Activated CD4-positive, alpha-beta T cell treated with anti-CD3 and anti-CD28 coated beads for 36 hours (primary cell): ENCODE measurements at regions not wholly inside any gene's neighbourhood (a gene's known extent, or its start where the extent isn't known, plus 50 kb on each side); places are given as distances from the start of the nearest gene placed in this dataset.

Source experiments
- ATAC-seq: fragments of 200-7000 bp; cut with Tn5 transposase; one replicate; pipeline ENCODE4 v1.10.0; 2021; ENCODE audit warnings: mild to moderate bottlenecking, moderate library complexity
- CTCF ChIA-PET: fragments of 350-600 bp; sonication (Branson Sonifier 250); formaldehyde crosslinking; loops from one replicate; lab custom pipeline; 2021; ENCODE audit warnings: antibody characterized with exemption; lab: Charles Lee
- POLR2A ChIA-PET: fragments of 350-600 bp; sonication (Branson Sonifier 250); formaldehyde crosslinking; loops from one replicate; lab custom pipeline; 2021; ENCODE audit warnings: antibody characterized with exemption, inconsistent platforms; lab: Charles Lee
- DNase-seq: peaks from one replicate; pipeline ENCODE4 v3.0.0-alpha.2; 2020
- H3K27ac Mint-ChIP-seq: one replicate; pipeline ENCODE4 v1.8.0; 2021; ENCODE audit warnings: mixed read lengths
- H3K27me3 Mint-ChIP-seq: one replicate; pipeline ENCODE4 v1.8.0; 2021; ENCODE audit warnings: mixed read lengths
- H3K36me3 Mint-ChIP-seq: one replicate; pipeline ENCODE4 v1.8.0; 2021; ENCODE audit warnings: low read depth, mixed read lengths
- H3K4me1 Mint-ChIP-seq: one replicate; pipeline ENCODE4 v1.8.0; 2021; ENCODE audit warnings: mixed read lengths
- H3K4me3 Mint-ChIP-seq: one replicate; pipeline ENCODE4 v1.8.0; 2021; ENCODE audit warnings: mild to moderate bottlenecking, moderate library complexity, mixed read lengths
- H3K9me3 Mint-ChIP-seq: one replicate; pipeline ENCODE4 v1.8.0; 2021; ENCODE audit warnings: low read depth, mixed read lengths
- intact Hi-C, 2 experiments: fragments of 100-400 bp; cut with DNase I in 1 of 2; cut with micrococcal nuclease in 1 of 2; formaldehyde crosslinking; loops; one replicate each; pipeline versions ENCODE4 v1.14.2 to v1.15.1; 2022 to 2024; cut with DNase I, micrococcal nuclease

GRCh38 chr6:62530985-62531384 is 245.0 kb upstream of the KHDRBS2 start:
- ChIA-PET CTCF (no interaction called here), POLR2A (no interaction called here)
- DNase-seq (no peak), ATAC-seq (no peak)
- Mint-ChIP-seq H3K36me3 (no peaks in the 10 kb centered on the region), H3K27ac (no peak overlapping the region), H3K4me3 (no peak overlapping the region), H3K27me3 (no peaks in the 10 kb centered on the region), H3K9me3 (peaks cover 12% of the 10 kb centered on the region), H3K4me1 (no peaks in the 10 kb centered on the region)
- intact Hi-C loops, result no loop called here

GRCh38 chr6:62528894-62529526 is 243.0 kb upstream of the KHDRBS2 start:
- H3K4me3 Mint-ChIP-seq, result no peak overlapping the region
- no peak for DNase-seq
- CTCF ChIA-PET, result no interaction called here
- no peak for ATAC-seq
- H3K9me3 Mint-ChIP-seq, result peaks cover 6% of the 10 kb centered on the region
- no peak overlapping the region for H3K27ac Mint-ChIP-seq
- POLR2A ChIA-PET, result no interaction called here
- intact Hi-C loops, result no loop called here
- no peaks in the 10 kb centered on the region for H3K36me3 Mint-ChIP-seq
- no peaks in the 10 kb centered on the region for H3K4me1 Mint-ChIP-seq
- no peaks in the 10 kb centered on the region for H3K27me3 Mint-ChIP-seq

- H3K4me3 Mint-ChIP-seq, result no peak overlapping the region
- CTCF ChIA-PET, result no interaction called here
- no peaks in the 10 kb centered on the region for H3K36me3 Mint-ChIP-seq
- no peaks in the 10 kb centered on the region for H3K27me3 Mint-ChIP-seq
- no peaks in the 10 kb centered on the region for H3K4me1 Mint-ChIP-seq
- POLR2A ChIA-PET, result no interaction called here
- DNase-seq, result no peak
- peaks cover 6% of the 10 kb centered on the region for H3K9me3 Mint-ChIP-seq
- intact Hi-C loops, result no loop called here
- no peak for ATAC-seq
- no peak overlapping the region for H3K27ac Mint-ChIP-seq
These were observed 237.6 kb upstream of the KHDRBS2 start for GRCh38 chr6:62523630-62524029.

GRCh38 chr6:62519574-62519973 is 233.5 kb upstream of the KHDRBS2 start:
- H3K27ac Mint-ChIP-seq, result no peak overlapping the region
- H3K4me1 Mint-ChIP-seq, result no peaks in the 10 kb centered on the region
- H3K4me3 Mint-ChIP-seq, result no peak overlapping the region
- intact Hi-C loops, result no loop called here
- H3K36me3 Mint-ChIP-seq, result no peaks in the 10 kb centered on the region
- POLR2A ChIA-PET, result no interaction called here
- CTCF ChIA-PET, result no interaction called here
- no peaks in the 10 kb centered on the region for H3K27me3 Mint-ChIP-seq
- peaks cover 6% of the 10 kb centered on the region for H3K9me3 Mint-ChIP-seq
- ATAC-seq (no peak), DNase-seq (no peak)

GRCh38 chr6:62516291-62517141 is 230.5 kb upstream of the KHDRBS2 start:
- no peak overlapping the region for H3K27ac Mint-ChIP-seq
- H3K4me3 Mint-ChIP-seq, result no peak overlapping the region
- no peaks in the 10 kb centered on the region for H3K27me3 Mint-ChIP-seq
- peaks cover 3% of the 10 kb centered on the region for H3K9me3 Mint-ChIP-seq
- intact Hi-C loops, result no loop called here
- ChIA-PET POLR2A (no interaction called here), CTCF (no interaction called here)
- DNase-seq, result no peak
- H3K36me3 Mint-ChIP-seq, result no peaks in the 10 kb centered on the region
- no peaks in the 10 kb centered on the region for H3K4me1 Mint-ChIP-seq
- ATAC-seq, result no peak

GRCh38 chr6:62492192-62492822 is 206.3 kb upstream of the KHDRBS2 start:
- H3K4me3 Mint-ChIP-seq, result no peak overlapping the region
- intact Hi-C loops, result no loop called here
- DNase-seq, result no peak
- ChIA-PET CTCF (no interaction called here), POLR2A (no interaction called here)
- peaks cover 10% of the 10 kb centered on the region for H3K9me3 Mint-ChIP-seq
- ATAC-seq, result no peak
- no peaks in the 10 kb centered on the region for H3K36me3 Mint-ChIP-seq
- H3K27ac Mint-ChIP-seq, result no peak overlapping the region
- H3K27me3 Mint-ChIP-seq, result no peaks in the 10 kb centered on the region
- H3K4me1 Mint-ChIP-seq, result no peaks in the 10 kb centered on the region

- ChIA-PET CTCF (no interaction called here), POLR2A (no interaction called here)
- ATAC-seq, result no peak
- Mint-ChIP-seq H3K27me3 (no peaks in the 10 kb centered on the region), H3K9me3 (peaks cover 2% of the 10 kb centered on the region), H3K36me3 (no peaks in the 10 kb centered on the region), H3K27ac (no peak overlapping the region), H3K4me3 (no peak overlapping the region), H3K4me1 (no peaks in the 10 kb centered on the region)
- no peak for DNase-seq
- intact Hi-C loops, result no loop called here
These were observed 194.5 kb upstream of the KHDRBS2 start for GRCh38 chr6:62480544-62480943.

- H3K4me1 Mint-ChIP-seq, result no peaks in the 10 kb centered on the region
- intact Hi-C loops, result no loop called here
These were observed 193.7 kb upstream of the KHDRBS2 start for GRCh38 chr6:62479697-62480220.

GRCh38 chr6:62474793-62475192 is 188.8 kb upstream of the KHDRBS2 start:
- ChIA-PET CTCF (no interaction called here), POLR2A (no interaction called here)
- no peaks in the 10 kb centered on the region for H3K36me3 Mint-ChIP-seq
- ATAC-seq, result no peak
- no peak for DNase-seq
- intact Hi-C loops, result no loop called here
- H3K27ac Mint-ChIP-seq, result no peak overlapping the region
- peaks cover 3% of the 10 kb centered on the region for H3K9me3 Mint-ChIP-seq
- no peaks in the 10 kb centered on the region for H3K27me3 Mint-ChIP-seq
- H3K4me3 Mint-ChIP-seq, result no peak overlapping the region
- no peaks in the 10 kb centered on the region for H3K4me1 Mint-ChIP-seq

More at GRCh38 chr6:62479697-62480220, 193.7 kb upstream of the KHDRBS2 start:
- Mint-ChIP-seq H3K27me3 (no peaks in the 10 kb centered on the region), H3K27ac (no peak overlapping the region), H3K36me3 (no peaks in the 10 kb centered on the region), H3K9me3 (peaks cover 2% of the 10 kb centered on the region), H3K4me3 (no peak overlapping the region)
- DNase-seq (no peak), ATAC-seq (no peak)
- CTCF ChIA-PET, result no interaction called here
- POLR2A ChIA-PET, result no interaction called here

- Mint-ChIP-seq H3K36me3 (no peaks in the 10 kb centered on the region), H3K27me3 (no peaks in the 10 kb centered on the region), H3K4me3 (no peak overlapping the region), H3K9me3 (peaks cover 6% of the 10 kb centered on the region), H3K27ac (no peak overlapping the region), H3K4me1 (no peaks in the 10 kb centered on the region)
- ChIA-PET POLR2A (no interaction called here), CTCF (no interaction called here)
- ATAC-seq, result no peak
- no peak for DNase-seq
- intact Hi-C loops, result no loop called here
These were observed 180.6 kb upstream of the KHDRBS2 start for GRCh38 chr6:62466607-62467006.

GRCh38 chr6:62465206-62465605 is 179.2 kb upstream of the KHDRBS2 start:
- H3K36me3 Mint-ChIP-seq, result no peaks in the 10 kb centered on the region
- H3K27me3 Mint-ChIP-seq, result no peaks in the 10 kb centered on the region
- ATAC-seq (no peak), DNase-seq (no peak)
- POLR2A ChIA-PET, result no interaction called here
- CTCF ChIA-PET, result no interaction called here
- H3K27ac Mint-ChIP-seq, result no peak overlapping the region
- no peak overlapping the region for H3K4me3 Mint-ChIP-seq
- peaks cover 5% of the 10 kb centered on the region for H3K9me3 Mint-ChIP-seq
- H3K4me1 Mint-ChIP-seq, result no peaks in the 10 kb centered on the region
- intact Hi-C loops, result no loop called here

GRCh38 chr6:62452586-62452985 is 166.6 kb upstream of the KHDRBS2 start:
- Mint-ChIP-seq H3K9me3 (peaks cover 4% of the 10 kb centered on the region), H3K4me1 (no peaks in the 10 kb centered on the region), H3K27ac (no peak overlapping the region), H3K27me3 (no peaks in the 10 kb centered on the region), H3K4me3 (no peak overlapping the region), H3K36me3 (no peaks in the 10 kb centered on the region)
- DNase-seq (no peak), ATAC-seq (no peak)
- POLR2A ChIA-PET, result no interaction called here
- intact Hi-C loops, result no loop called here
- CTCF ChIA-PET, result no interaction called here
